ENCODE measurements at regions not wholly inside any gene's neighbourhood (a gene's known extent, or its start where the extent isn't known, plus 50 kb on each side); places are given as distances from the start of the nearest gene placed in this dataset.

- TF ChIP-seq, protein P1, sequence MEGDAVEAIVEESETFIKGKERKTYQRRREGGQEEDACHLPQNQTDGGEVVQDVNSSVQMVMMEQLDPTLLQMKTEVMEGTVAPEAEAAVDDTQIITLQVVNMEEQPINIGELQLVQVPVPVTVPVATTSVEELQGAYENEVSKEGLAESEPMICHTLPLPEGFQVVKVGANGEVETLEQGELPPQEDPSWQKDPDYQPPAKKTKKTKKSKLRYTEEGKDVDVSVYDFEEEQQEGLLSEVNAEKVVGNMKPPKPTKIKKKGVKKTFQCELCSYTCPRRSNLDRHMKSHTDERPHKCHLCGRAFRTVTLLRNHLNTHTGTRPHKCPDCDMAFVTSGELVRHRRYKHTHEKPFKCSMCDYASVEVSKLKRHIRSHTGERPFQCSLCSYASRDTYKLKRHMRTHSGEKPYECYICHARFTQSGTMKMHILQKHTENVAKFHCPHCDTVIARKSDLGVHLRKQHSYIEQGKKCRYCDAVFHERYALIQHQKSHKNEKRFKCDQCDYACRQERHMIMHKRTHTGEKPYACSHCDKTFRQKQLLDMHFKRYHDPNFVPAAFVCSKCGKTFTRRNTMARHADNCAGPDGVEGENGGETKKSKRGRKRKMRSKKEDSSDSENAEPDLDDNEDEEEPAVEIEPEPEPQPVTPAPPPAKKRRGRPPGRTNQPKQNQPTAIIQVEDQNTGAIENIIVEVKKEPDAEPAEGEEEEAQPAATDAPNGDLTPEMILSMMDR (IDR thresholded peaks at IDR 0.05), result no peak
- no peak for TF ChIP-seq POLR2A (IDR thresholded peaks at IDR 0.05)
Observed at GRCh38 chr5:135225856-135226560, 173.0 kb downstream of the MACROH2A1 start.

Data from testis (tissue), 2 donors.